ENCODE measurements at regions not wholly inside any gene's neighbourhood (a gene's known extent, or its start where the extent isn't known, plus 50 kb on each side); places are given as distances from the start of the nearest gene placed in this dataset.

DNA sequence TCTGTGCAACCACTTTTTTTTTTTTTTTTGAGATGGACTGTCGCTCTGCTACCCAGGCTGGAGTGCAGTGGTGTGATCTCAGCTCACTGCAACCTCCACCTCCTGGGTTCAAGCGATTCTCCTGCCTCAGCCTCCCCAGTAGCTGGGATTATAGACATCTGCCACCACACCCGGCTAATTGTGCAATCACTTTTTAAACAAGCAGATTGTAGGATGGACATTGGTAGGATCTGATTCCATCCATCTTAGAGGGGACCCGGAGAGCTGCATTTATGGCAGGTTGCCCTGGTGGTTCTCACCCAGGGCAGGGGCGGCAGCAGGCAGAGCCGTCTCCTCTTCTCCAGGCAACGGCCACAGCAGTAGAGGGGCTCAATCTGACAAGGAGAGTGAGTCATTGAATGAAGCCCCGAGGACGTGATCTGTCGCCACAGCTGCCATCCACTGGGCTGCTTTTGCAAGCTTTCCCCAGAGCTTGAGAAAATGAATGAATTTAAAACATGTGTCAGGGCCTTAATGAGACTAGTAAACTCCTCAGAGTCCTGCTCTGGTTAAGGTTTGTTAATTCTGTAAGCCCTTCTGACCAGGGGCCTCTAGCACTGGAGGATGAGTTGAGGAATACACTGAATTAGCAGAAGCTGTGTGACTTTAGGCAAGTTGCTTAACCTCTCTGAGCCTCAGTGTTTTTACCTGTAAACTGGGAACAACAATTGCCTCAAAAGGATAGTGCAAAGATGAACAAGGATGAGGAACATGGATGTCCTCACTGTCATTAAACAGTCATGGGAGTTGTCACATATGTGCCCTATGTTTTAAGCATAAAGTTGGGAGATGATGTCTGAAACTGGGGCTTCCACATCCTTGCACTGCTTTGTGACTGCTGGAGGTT lies 129.1 kb downstream of the ASB7 start:
- no peaks in the 10 kb centered on the region for H3K36me3 ChIP-seq (ENCODE audit: control insufficient read depth, insufficient read depth, low read length)
- H3K9me3 ChIP-seq = no peaks in the 10 kb centered on the region; the same call in 1 of the 2 replicates
- BruUV-seq (replicated peaks) = no TSS peak
- intact Hi-C loops (cut with micrococcal nuclease; ENCODE audit: unreplicated experiment) = loop anchor here (1.0 to 5.0 kb wide), 2 partner anchors 9 to 141 kb away; no protein-coding TSS in a partner anchor
- peaks cover 23% of the 10 kb centered on the region for H3K4me1 ChIP-seq
- Mint-ChIP-seq H3K4me3 (ENCODE audit: unreplicated experiment) (no peak overlapping the region), H3K27ac (ENCODE audit: unreplicated experiment) (peak overlapping the region; percentile 94), H3K27me3 (ENCODE audit: insufficient read depth, unreplicated experiment) (no peaks in the 10 kb centered on the region), H3K36me3 (ENCODE audit: insufficient read depth, unreplicated experiment) (peaks cover 5% of the 10 kb centered on the region), H3K4me1 (ENCODE audit: low read depth, unreplicated experiment) (peaks cover 32% of the 10 kb centered on the region), H3K9me3 (ENCODE audit: unreplicated experiment) (peaks cover 10% of the 10 kb centered on the region)
- ChIA-PET CTCF (no interaction called here), POLR2A (no interaction called here)
- TF ChIP-seq, protein P1, sequence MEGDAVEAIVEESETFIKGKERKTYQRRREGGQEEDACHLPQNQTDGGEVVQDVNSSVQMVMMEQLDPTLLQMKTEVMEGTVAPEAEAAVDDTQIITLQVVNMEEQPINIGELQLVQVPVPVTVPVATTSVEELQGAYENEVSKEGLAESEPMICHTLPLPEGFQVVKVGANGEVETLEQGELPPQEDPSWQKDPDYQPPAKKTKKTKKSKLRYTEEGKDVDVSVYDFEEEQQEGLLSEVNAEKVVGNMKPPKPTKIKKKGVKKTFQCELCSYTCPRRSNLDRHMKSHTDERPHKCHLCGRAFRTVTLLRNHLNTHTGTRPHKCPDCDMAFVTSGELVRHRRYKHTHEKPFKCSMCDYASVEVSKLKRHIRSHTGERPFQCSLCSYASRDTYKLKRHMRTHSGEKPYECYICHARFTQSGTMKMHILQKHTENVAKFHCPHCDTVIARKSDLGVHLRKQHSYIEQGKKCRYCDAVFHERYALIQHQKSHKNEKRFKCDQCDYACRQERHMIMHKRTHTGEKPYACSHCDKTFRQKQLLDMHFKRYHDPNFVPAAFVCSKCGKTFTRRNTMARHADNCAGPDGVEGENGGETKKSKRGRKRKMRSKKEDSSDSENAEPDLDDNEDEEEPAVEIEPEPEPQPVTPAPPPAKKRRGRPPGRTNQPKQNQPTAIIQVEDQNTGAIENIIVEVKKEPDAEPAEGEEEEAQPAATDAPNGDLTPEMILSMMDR (IDR thresholded peaks at IDR 0.05; ENCODE audit: insufficient read depth in 1 of 2, low read depth in 1 of 2, low read length in 1 of 2, severe bottlenecking in 1 of 2, unreplicated experiment in 1 of 2) = no peak
- H3K27me3 ChIP-seq (replicated peaks; ENCODE audit: control insufficient read depth, insufficient read depth, low read length) = no peaks in the 10 kb centered on the region
- no peak overlapping the region for H3K4me3 ChIP-seq (ENCODE audit: low read depth, low read length)
- no peak for DNase-seq

DNA sequence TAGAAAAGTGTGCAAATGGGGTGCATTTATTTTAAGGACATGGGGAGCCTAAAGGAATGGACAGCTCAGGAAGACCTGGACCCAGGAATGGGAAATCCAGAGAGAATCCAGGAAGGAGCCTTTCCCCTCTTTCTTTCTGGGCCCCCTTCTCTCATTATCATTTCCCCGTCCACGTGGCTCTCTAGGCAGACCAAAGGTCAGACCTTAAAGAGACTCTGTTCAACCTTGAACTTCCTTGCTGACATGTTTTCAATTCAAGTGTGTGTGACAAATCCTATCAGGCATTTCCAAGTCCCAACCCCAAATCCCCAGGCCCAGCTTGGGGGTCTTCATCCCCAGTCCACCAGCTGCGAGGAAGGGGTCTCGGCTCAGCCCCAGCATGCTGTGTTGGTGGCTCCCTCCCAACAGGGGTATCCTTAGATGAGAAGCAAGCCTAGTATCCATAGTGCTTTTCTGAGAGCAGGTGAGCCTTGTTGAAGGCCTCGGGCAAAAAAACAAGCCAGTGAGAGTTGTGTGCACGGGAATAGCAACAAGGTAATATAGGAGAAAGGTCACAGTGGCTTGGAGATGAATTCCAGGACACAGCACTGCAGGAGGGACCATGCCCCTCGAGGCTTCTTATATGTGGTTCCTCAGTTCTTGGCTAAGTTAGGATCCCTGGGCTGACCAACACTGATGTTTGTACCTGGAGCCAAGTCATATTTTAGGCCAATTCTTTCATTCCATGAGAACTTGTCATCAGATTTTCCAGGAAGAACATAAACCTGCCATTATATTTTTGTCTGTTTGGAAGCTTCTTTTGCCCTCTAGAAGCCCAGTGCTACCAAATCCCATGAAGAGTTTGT lies 130.0 kb downstream of the ASB7 start:
- Mint-ChIP-seq H3K4me1 (ENCODE audit: low read depth, unreplicated experiment) (peaks cover 32% of the 10 kb centered on the region), H3K27ac (ENCODE audit: unreplicated experiment) (peak overlapping the region; percentile 94), H3K9me3 (ENCODE audit: unreplicated experiment) (peaks cover 10% of the 10 kb centered on the region), H3K4me3 (ENCODE audit: unreplicated experiment) (no peak overlapping the region), H3K27me3 (ENCODE audit: insufficient read depth, unreplicated experiment) (no peaks in the 10 kb centered on the region), H3K36me3 (ENCODE audit: insufficient read depth, unreplicated experiment) (peaks cover 5% of the 10 kb centered on the region)
- Histone ChIP-seq H3K27me3 (replicated peaks; ENCODE audit: control insufficient read depth, insufficient read depth, low read length) (no peaks in the 10 kb centered on the region), H3K4me1 (peaks cover 23% of the 10 kb centered on the region), H3K4me3 (ENCODE audit: low read depth, low read length) (no peak overlapping the region), H3K9me3 (no peaks in the 10 kb centered on the region; the same call in 1 of the 2 replicates), H3K36me3 (ENCODE audit: control insufficient read depth, insufficient read depth, low read length) (no peaks in the 10 kb centered on the region)
- ChIA-PET CTCF (interaction anchor here (0.9 kb wide), 1 partner anchor 140 kb away, joined by 3 read pairs; no protein-coding TSS in a partner anchor), POLR2A (no interaction called here)
- TF ChIP-seq, protein P1 (IDR thresholded peaks at IDR 0.05; ENCODE audit: insufficient read depth in 1 of 2, low read depth in 1 of 2, low read length in 1 of 2, severe bottlenecking in 1 of 2, unreplicated experiment in 1 of 2) = no peak
- BruUV-seq (replicated peaks) = no TSS peak
- no peak for DNase-seq
- intact Hi-C loops (cut with micrococcal nuclease; ENCODE audit: unreplicated experiment) = loop anchor here (1.0 to 5.0 kb wide), 2 partner anchors 10 to 140 kb away; no protein-coding TSS in a partner anchor
